GM10266 (cell line): ENCODE measurements at regions not wholly inside any gene's neighbourhood (a gene's known extent, or its start where the extent isn't known, plus 50 kb on each side); places are given as distances from the start of the nearest gene placed in this dataset.

Experiments used
- DNase-seq: peaks from one replicate; pipeline ENCODE4 v3.0.0; 2012; ENCODE audit errors: extremely low spot score
- TF ChIP-seq, protein P1 (sequence below): IDR thresholded peaks from 2 replicates; pipeline ENCODE4 v1.5.1; 2012; ENCODE audit warnings: mild to moderate bottlenecking, low read depth; ENCODE audit not compliant: control insufficient read depth, insufficient read depth; ENCODE audit errors: missing control alignments

DNA sequence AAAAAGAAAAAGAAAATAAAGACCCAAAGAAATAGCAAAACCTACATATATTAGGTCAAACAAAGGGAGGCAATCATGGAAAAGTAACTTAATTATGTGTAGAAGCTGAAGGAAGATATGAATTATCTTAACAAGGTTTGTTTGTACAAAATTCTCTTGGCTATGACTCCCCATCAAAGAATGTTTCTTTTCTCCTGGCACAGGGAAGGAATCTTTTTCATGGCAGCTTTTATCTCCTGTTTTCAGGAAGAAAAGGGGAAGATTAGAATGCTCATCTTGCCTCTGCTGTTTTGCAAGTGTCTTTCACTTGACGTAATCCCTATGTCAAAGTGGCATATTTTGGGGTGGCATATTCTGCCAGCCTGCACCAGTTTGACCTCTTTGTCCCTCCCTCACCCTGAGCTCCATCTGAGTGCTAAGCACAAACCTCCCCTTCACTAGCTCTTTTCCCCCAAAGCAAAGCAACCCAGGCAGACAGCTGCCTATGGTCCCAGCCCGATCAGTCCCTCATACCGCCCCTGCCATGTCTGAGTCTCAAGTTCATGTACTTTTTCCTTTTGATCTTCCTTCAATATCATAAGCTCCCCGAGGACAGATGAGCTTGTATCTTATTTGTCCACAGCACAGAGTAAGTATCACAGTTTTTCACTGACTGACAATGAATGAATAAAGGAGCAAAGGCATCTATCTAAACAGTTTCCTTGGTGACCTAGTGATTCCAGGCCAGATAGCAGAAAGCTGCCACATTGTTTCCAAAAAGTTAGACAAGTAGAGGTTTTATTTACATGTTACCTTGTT, 242.8 kb upstream of the ANKRD55 start:
- TF ChIP-seq, protein P1, sequence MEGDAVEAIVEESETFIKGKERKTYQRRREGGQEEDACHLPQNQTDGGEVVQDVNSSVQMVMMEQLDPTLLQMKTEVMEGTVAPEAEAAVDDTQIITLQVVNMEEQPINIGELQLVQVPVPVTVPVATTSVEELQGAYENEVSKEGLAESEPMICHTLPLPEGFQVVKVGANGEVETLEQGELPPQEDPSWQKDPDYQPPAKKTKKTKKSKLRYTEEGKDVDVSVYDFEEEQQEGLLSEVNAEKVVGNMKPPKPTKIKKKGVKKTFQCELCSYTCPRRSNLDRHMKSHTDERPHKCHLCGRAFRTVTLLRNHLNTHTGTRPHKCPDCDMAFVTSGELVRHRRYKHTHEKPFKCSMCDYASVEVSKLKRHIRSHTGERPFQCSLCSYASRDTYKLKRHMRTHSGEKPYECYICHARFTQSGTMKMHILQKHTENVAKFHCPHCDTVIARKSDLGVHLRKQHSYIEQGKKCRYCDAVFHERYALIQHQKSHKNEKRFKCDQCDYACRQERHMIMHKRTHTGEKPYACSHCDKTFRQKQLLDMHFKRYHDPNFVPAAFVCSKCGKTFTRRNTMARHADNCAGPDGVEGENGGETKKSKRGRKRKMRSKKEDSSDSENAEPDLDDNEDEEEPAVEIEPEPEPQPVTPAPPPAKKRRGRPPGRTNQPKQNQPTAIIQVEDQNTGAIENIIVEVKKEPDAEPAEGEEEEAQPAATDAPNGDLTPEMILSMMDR = no peak
- no peak for DNase-seq

DNA sequence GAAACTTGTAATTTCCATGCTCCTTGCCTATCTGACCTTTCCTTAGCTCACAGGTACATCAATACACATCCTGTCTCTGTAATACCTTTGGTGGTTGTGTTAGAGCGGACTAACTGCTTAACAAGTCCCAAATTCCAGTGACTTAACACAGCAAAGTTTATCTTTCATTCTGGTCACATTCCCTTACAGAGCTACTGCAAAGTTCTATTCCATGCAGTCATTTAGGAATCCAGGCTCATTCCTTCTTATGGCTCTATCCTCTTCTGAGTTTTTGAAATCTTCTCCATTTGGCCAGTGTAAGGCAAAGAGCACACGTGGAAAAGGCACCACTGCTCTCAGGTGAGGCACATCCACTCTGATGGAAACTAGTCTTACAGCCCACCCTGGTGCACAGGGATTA, 238.6 kb upstream of the ANKRD55 start:
- TF ChIP-seq, protein P1 = no peak
- no peak for DNase-seq

DNA sequence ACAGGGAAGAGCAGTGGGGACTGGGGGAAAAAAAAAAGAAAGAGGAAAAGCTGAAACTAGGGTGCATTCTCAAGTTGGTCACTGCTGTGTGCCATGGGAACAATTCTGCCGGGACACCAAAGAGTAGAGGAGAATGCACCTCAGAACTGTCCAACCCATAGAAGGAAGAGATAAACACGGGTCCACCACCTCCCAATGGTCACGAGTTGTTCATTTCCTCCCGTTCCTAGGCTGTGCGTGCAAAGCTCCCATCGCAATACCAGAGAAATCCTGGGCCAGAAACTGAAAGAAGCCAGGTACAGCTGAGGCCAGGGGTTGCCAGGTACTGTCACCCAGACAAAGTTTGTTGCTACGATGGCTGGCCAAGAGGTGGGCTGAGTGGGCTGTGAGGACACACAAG, 236.9 kb upstream of the ANKRD55 start:
- no peak for DNase-seq
- TF ChIP-seq, protein P1 = no peak

- TF ChIP-seq, protein P1 = no peak
- no peak for DNase-seq
Measured at GRCh38 chr5:56468277-56468676, 235.1 kb upstream of the ANKRD55 start.

GRCh38 chr5:56467176-56467717, 234.1 kb upstream of the ANKRD55 start:
- DNase-seq = no peak

DNA sequence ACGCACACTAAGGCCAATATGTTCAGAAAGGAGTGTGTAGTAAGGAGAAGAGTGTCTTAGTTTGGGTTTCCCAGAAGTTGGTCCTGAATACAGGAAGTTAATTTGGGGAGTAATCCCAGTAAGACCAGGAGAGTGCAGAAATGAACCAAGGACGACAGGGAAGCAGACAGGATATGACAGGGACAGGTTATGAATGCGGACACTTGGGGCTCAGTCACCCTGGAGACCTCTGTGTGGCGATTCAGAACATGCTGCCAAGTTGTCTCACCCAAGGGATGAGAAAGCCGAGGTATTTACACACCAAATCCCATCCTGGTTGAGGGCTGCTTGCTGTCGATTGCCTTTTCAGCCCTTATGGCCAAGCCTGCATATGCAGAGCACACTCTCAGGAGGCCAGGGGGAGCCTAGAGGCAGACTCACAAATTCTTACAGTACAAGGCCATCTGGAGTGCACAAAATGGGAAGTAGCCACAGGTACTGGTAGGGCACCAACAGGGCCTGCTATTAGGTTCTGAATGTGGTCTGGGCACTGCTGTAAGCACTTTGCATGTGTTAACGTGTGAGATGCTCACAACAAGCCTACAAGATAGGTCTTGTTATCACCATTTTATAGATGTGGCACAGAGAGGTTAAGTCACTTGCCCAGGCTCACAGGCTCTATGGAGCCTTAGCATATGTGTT, 233.1 kb upstream of the ANKRD55 start:
- no peak for DNase-seq
- TF ChIP-seq, protein P1 = no peak

More at GRCh38 chr5:56467176-56467717, 234.1 kb upstream of the ANKRD55 start:
- TF ChIP-seq, protein P1 = no peak

GRCh38 chr5:56465769-56466135, 232.6 kb upstream of the ANKRD55 start:
- no peak for DNase-seq
- TF ChIP-seq, protein P1 = no peak
